Testis (tissue), 2 donors: ENCODE measurements at regions not wholly inside any gene's neighbourhood (a gene's known extent, or its start where the extent isn't known, plus 50 kb on each side); places are given as distances from the start of the nearest gene placed in this dataset.
"Not testable (repeated sequence)": the region's sequence is repeated elsewhere in the genome, so short reads cannot be mapped to it uniquely, and the experiment has no call there.

ENCODE experiments used
- DNase-seq: peaks from one replicate; pipeline ENCODE4 v3.0.0-alpha.2; 2019
- H3K27ac ChIP-seq, 2 donors: fragments of 200-600 bp; sonication (generic); one replicate each; pipeline ENCODE4 v1.5.1; 2019
- H3K27me3 ChIP-seq: fragments of 200-600 bp; sonication (generic); one replicate; pipeline ENCODE4 v1.5.1; 2019
- H3K36me3 ChIP-seq: fragments of 200-600 bp; sonication (generic); one replicate; pipeline ENCODE4 v1.5.1; 2017; ENCODE audit warnings: low read depth; ENCODE audit errors: missing control alignments
- H3K4me1 ChIP-seq: fragments of 200-600 bp; sonication (generic); one replicate; pipeline ENCODE4 v1.5.1; 2019
- H3K4me3 ChIP-seq, 2 donors: fragments of 200-600 bp; sonication (generic); one replicate each; pipeline ENCODE4 v1.5.1; 2017 to 2019
- H3K9me3 ChIP-seq: fragments of 200-600 bp; sonication (generic); one replicate; pipeline ENCODE4 v1.5.1; 2017
- CTCF ChIP-seq, 3 experiments: fragments of 450-650 bp in 2 of 3; fragments of 200-600 bp in 1 of 3; sonication (generic) in 1 of 3; IDR thresholded peaks; one replicate each; pipeline ENCODE4 v1.5.1; 2016 to 2019; ENCODE audit warnings: antibody characterized with exemption in 3 of 3, mild to moderate bottlenecking in 2 of 3, moderate library complexity in 1 of 3
- POLR2A ChIP-seq: fragments of 450-650 bp; IDR thresholded peaks from one replicate; pipeline ENCODE4 v1.6.1; 2017; ENCODE audit warnings: antibody characterized with exemption, mild to moderate bottlenecking, moderate library complexity
- WGBS, 2 donors: methylation state at CpG; one replicate each; pipeline ENCODE4 v1.1.5; 2018; 5-methylcytosine and 5-hydroxymethylcytosine counted together
- intact Hi-C: fragments of 100-400 bp; cut with DNase I; formaldehyde crosslinking; loops from one replicate; pipeline ENCODE4 v1.15.1; 2023; ENCODE audit warnings: low total_unique reads

GRCh38 chr5:74971947-74972460 lies 80.4 kb downstream of the GCNT4 start:
- TF ChIP-seq POLR2A (no peak), CTCF (IDR thresholded peaks at IDR 0.05) (no peak)
- Histone ChIP-seq H3K4me3 (no peak overlapping the region), H3K27ac (no peak overlapping the region), H3K36me3 (no peaks in the 10 kb centered on the region), H3K9me3 (no peaks in the 10 kb centered on the region), H3K4me1 (no peaks in the 10 kb centered on the region), H3K27me3 (no peaks in the 10 kb centered on the region)
- intact Hi-C loops = no loop called here
- WGBS, 2 donors = 86 to 95% methylated on average over 3 of the region's 3 CpGs
- DNase-seq = no peak

- H3K27ac ChIP-seq, H3K27me3 ChIP-seq, H3K9me3 ChIP-seq, H3K4me3 ChIP-seq, H3K4me1 ChIP-seq, H3K36me3 ChIP-seq, intact Hi-C loops, DNase-seq: not testable (repeated sequence)
- WGBS, 2 donors = 93% methylated on average over 8 of the region's 8 CpGs
Measured at GRCh38 chr5:74970891-74971290, 81.5 kb downstream of the GCNT4 start.

- Histone ChIP-seq H3K9me3 (no peaks in the 10 kb centered on the region), H3K36me3 (no peaks in the 10 kb centered on the region), H3K27ac (no peak overlapping the region), H3K4me3 (no peak overlapping the region), H3K4me1 (no peaks in the 10 kb centered on the region), H3K27me3 (no peaks in the 10 kb centered on the region)
- 72 to 93% methylated on average over 3 of the region's 3 CpGs for WGBS, 2 donors
- DNase-seq = no peak
- TF ChIP-seq POLR2A = no peak
- no peak for TF ChIP-seq CTCF (IDR thresholded peaks at IDR 0.05)
- intact Hi-C loops = no loop called here
Measured at GRCh38 chr5:74969726-74970125, 82.6 kb downstream of the GCNT4 start.

- no peak overlapping the region for H3K27ac ChIP-seq
Measured at GRCh38 chr5:74966141-74967026, 86.0 kb downstream of the GCNT4 start.

GRCh38 chr5:74963407-74963806 lies 89.0 kb downstream of the GCNT4 start:
- intact Hi-C loops = no loop called here
- 64 to 68% methylated on average over 3 of the region's 3 CpGs for WGBS, 2 donors
- Histone ChIP-seq H3K27me3 (no peaks in the 10 kb centered on the region), H3K9me3 (no peaks in the 10 kb centered on the region), H3K27ac (no peak overlapping the region), H3K36me3 (no peaks in the 10 kb centered on the region), H3K4me1 (no peaks in the 10 kb centered on the region), H3K4me3 (no peak overlapping the region)
- DNase-seq = no peak
- TF ChIP-seq CTCF (IDR thresholded peaks at IDR 0.05) (no peak), POLR2A (no peak)

More at GRCh38 chr5:74966141-74967026, 86.0 kb downstream of the GCNT4 start:
- Histone ChIP-seq H3K27me3 (no peaks in the 10 kb centered on the region), H3K4me1 (no peaks in the 10 kb centered on the region), H3K4me3 (no peak overlapping the region), H3K36me3 (no peaks in the 10 kb centered on the region), H3K9me3 (no peaks in the 10 kb centered on the region)
- 83 to 93% methylated on average over 6 of the region's 6 CpGs for WGBS, 2 donors
- intact Hi-C loops = no loop called here
- no peak for DNase-seq
- TF ChIP-seq CTCF (IDR thresholded peaks at IDR 0.05) (no peak), POLR2A (no peak)
